PC-9 (cell line): ENCODE measurements at regions not wholly inside any gene's neighbourhood (a gene's known extent, or its start where the extent isn't known, plus 50 kb on each side); places are given as distances from the start of the nearest gene placed in this dataset.

ENCODE experiments used
- BruUV-seq: library from RNA; stranded (reverse); fragments of 400-500 nt; replicated peaks from 2 replicates; lab custom pipeline; 2021; lab: Mats Ljungman, UMichigan
- CTCF ChIA-PET: fragments of 300-600 bp; sonication (Branson Sonifier 250); formaldehyde crosslinking; loops from one replicate; lab custom pipeline; 2022; ENCODE audit warnings: antibody characterized with exemption; lab: Charles Lee
- POLR2A ChIA-PET: fragments of 300-600 bp; sonication (Branson Sonifier 250); formaldehyde crosslinking; loops from one replicate; lab custom pipeline; 2022; ENCODE audit warnings: antibody characterized with exemption; ENCODE audit not compliant: unreplicated experiment; lab: Charles Lee
- DNase-seq, 2 experiments: peaks; one replicate each; pipeline versions ENCODE4 v3.0.0 to v3.0.0-alpha.2; 2015 to 2022; ENCODE audit warnings: mixed read lengths in 1 of 2
- H2AFZ ChIP-seq: fragments of 200-600 bp; sonication (generic); 2 replicates; pipeline ENCODE4 v1.8.1; 2017; ENCODE audit warnings: antibody characterized with exemption
- H3F3A ChIP-seq: fragments of 200-600 bp; sonication (generic); 2 replicates; pipeline ENCODE4 v1.8.1; 2017; ENCODE audit warnings: antibody characterized with exemption, mild to moderate bottlenecking, low read depth; ENCODE audit not compliant: insufficient read depth
- H3K27ac ChIP-seq: fragments of 200-600 bp; sonication (generic); 2 replicates; pipeline ENCODE4 v1.6.1; 2016; ENCODE audit warnings: mixed run types
- H3K27me3 ChIP-seq: fragments of 200-600 bp; sonication (generic); 2 replicates; pipeline ENCODE4 v1.6.1; 2016; ENCODE audit warnings: low read depth, mixed run types; ENCODE audit not compliant: insufficient read depth
- H3K36me3 ChIP-seq: fragments of 200-600 bp; sonication (generic); 2 replicates; pipeline ENCODE4 v1.6.1; 2016; ENCODE audit warnings: low read depth, mixed run types
- H3K4me1 ChIP-seq: fragments of 200-600 bp; sonication (generic); replicated peaks from 2 replicates; pipeline ENCODE4 v1.6.1; 2016; ENCODE audit warnings: mixed run types; ENCODE audit not compliant: insufficient read depth
- H3K4me2 ChIP-seq: fragments of 200-600 bp; sonication (generic); 2 replicates; pipeline ENCODE4 v1.6.1; 2017; ENCODE audit warnings: mixed run types
- H3K4me3 ChIP-seq: fragments of 200-600 bp; sonication (generic); 2 replicates; pipeline ENCODE4 v1.6.1; 2016; ENCODE audit warnings: mixed run types
- H3K79me2 ChIP-seq: fragments of 200-600 bp; sonication (generic); 2 replicates; pipeline ENCODE4 v1.6.1; 2017; ENCODE audit warnings: low read depth, mixed run types
- H3K9me2 ChIP-seq: fragments of 200-600 bp; sonication (generic); 2 replicates; pipeline ENCODE4 v1.8.1; 2017; ENCODE audit warnings: mild to moderate bottlenecking; ENCODE audit not compliant: insufficient read depth
- H3K9me3 ChIP-seq: fragments of 200-600 bp; sonication (generic); 2 replicates; pipeline ENCODE4 v1.8.1; 2016; ENCODE audit warnings: low read depth; ENCODE audit not compliant: insufficient read depth
- H4K20me1 ChIP-seq: fragments of 200-600 bp; sonication (generic); 2 replicates; pipeline ENCODE4 v1.8.1; 2017; ENCODE audit not compliant: insufficient read depth
- CTCF ChIP-seq: fragments of 200-600 bp; sonication (generic); conservative IDR thresholded peaks from 2 replicates; pipeline ENCODE4 v1.6.1; 2017; ENCODE audit warnings: mixed run types, antibody characterized with exemption, mild to moderate bottlenecking, moderate library complexity
- EZH2 ChIP-seq: fragments of 200-600 bp; sonication (generic); IDR thresholded peaks from 2 replicates; pipeline ENCODE4 v1.8.0; 2017; ENCODE audit warnings: antibody characterized with exemption, low read depth
- intact Hi-C: fragments of 100-400 bp; cut with micrococcal nuclease; formaldehyde crosslinking; loops from one replicate; pipeline ENCODE4 v1.10.0; 2022; ENCODE audit not compliant: unreplicated experiment

- Histone ChIP-seq H3F3A (no peaks in the 10 kb centered on the region), H3K27ac (no peak overlapping the region), H4K20me1 (0 out of 2 replicates have a peak, but pooled peaks cover 3% of the 10 kb centered on the region), H3K4me3 (no peak overlapping the region), H2AFZ (no peak overlapping the region), H3K27me3 (no peaks in the 10 kb centered on the region), H3K4me2 (no peak overlapping the region), H3K4me1 (no peaks in the 10 kb centered on the region; the same call in 1 of the 2 replicates), H3K79me2 (no peaks in the 10 kb centered on the region), H3K9me3 (no peaks in the 10 kb centered on the region), H3K36me3 (no peaks in the 10 kb centered on the region), H3K9me2 (peaks cover 8% of the 10 kb centered on the region; the same call in 1 of the 2 replicates)
- intact Hi-C loops: no loop called here
- ChIA-PET POLR2A (no interaction called here), CTCF (interaction anchor here (0.7 kb wide), 1 partner anchor 16 kb away, joined by 3 read pairs; no protein-coding TSS in a partner anchor)
- DNase-seq: peak in 1 of 2 experiments; percentile 41
- no peak for TF ChIP-seq EZH2
- TF ChIP-seq CTCF: no peak
- no TSS peak for BruUV-seq
These were observed 81.8 kb upstream of the MEF2C start for GRCh38 chr5:88964831-88965230.

- Histone ChIP-seq H3K27ac (no peak overlapping the region), H3K9me2 (no peaks in the 10 kb centered on the region), H2AFZ (no peak overlapping the region), H4K20me1 (no peaks in the 10 kb centered on the region), H3F3A (no peaks in the 10 kb centered on the region), H3K79me2 (no peaks in the 10 kb centered on the region), H3K4me3 (no peak overlapping the region), H3K9me3 (no peaks in the 10 kb centered on the region), H3K4me1 (no peaks in the 10 kb centered on the region), H3K36me3 (no peaks in the 10 kb centered on the region), H3K4me2 (no peak overlapping the region), H3K27me3 (no peaks in the 10 kb centered on the region)
- ChIA-PET POLR2A (no interaction called here), CTCF (no interaction called here)
- no TSS peak for BruUV-seq
- TF ChIP-seq EZH2 (no peak), CTCF (no peak)
- intact Hi-C loops: loop anchor here (10.0 kb wide), 1 partner anchor 202 kb away; no protein-coding TSS in a partner anchor
- no peak for DNase-seq
These were observed 74.0 kb upstream of the MEF2C start for GRCh38 chr5:88957013-88957412.

GRCh38 chr5:88956416-88956815, 73.4 kb upstream of the MEF2C start:
- Histone ChIP-seq H3K9me2 (no peaks in the 10 kb centered on the region), H3K36me3 (no peaks in the 10 kb centered on the region), H4K20me1 (no peaks in the 10 kb centered on the region), H3K4me2 (no peak overlapping the region), H2AFZ (no peak overlapping the region), H3K9me3 (no peaks in the 10 kb centered on the region), H3K79me2 (no peaks in the 10 kb centered on the region), H3K27ac (no peak overlapping the region), H3F3A (no peaks in the 10 kb centered on the region), H3K4me1 (no peaks in the 10 kb centered on the region), H3K4me3 (no peak overlapping the region), H3K27me3 (no peaks in the 10 kb centered on the region)
- BruUV-seq: no TSS peak
- ChIA-PET POLR2A (no interaction called here), CTCF (no interaction called here)
- no peak for DNase-seq
- intact Hi-C loops: loop anchor here (10.0 kb wide), 1 partner anchor 202 kb away; no protein-coding TSS in a partner anchor
- no peak for TF ChIP-seq CTCF
- TF ChIP-seq EZH2: no peak
